DOHH2 (cell line): ENCODE measurements at regions not wholly inside any gene's neighbourhood (a gene's known extent, or its start where the extent isn't known, plus 50 kb on each side); places are given as distances from the start of the nearest gene placed in this dataset.

ENCODE experiments used
- H3F3A ChIP-seq: fragments of 200-600 bp; sonication (generic), shearing (Covaris generic); 2 replicates; pipeline ENCODE4 v1.6.0; 2016; ENCODE audit warnings: antibody characterized with exemption, mild to moderate bottlenecking; ENCODE audit not compliant: control insufficient read depth, insufficient read depth
- H3K27ac ChIP-seq: fragments of 200-600 bp; sonication (generic); 2 replicates; pipeline ENCODE4 v1.5.1; 2014; ENCODE audit warnings: low read depth, mild to moderate bottlenecking, low read length, moderate library complexity
- H3K27me3 ChIP-seq: fragments of 200-600 bp; sonication (generic); 2 replicates; pipeline ENCODE4 v1.6.1; 2014; ENCODE audit warnings: mild to moderate bottlenecking, low read length, mixed read lengths; ENCODE audit not compliant: control insufficient read depth
- H3K36me3 ChIP-seq: fragments of 200-600 bp; sonication (generic); 2 replicates; pipeline ENCODE4 v1.6.1; 2014; ENCODE audit warnings: mild to moderate bottlenecking, low read length, moderate library complexity, mixed read lengths; ENCODE audit not compliant: control insufficient read depth
- H3K4me1 ChIP-seq: fragments of 200-600 bp; sonication (generic); 2 replicates; pipeline ENCODE4 v1.6.1; 2014; ENCODE audit warnings: mild to moderate bottlenecking, low read length, mixed read lengths; ENCODE audit not compliant: control insufficient read depth
- H3K4me2 ChIP-seq: fragments of 200-600 bp; sonication (generic); 2 replicates; pipeline ENCODE4 v1.6.0; 2014; ENCODE audit warnings: mild to moderate bottlenecking, low read length, moderate library complexity
- H3K4me3 ChIP-seq: fragments of 200-600 bp; sonication (generic); 2 replicates; pipeline ENCODE4 v1.5.1; 2014; ENCODE audit warnings: mild to moderate bottlenecking, low read length, mixed read lengths
- H3K79me2 ChIP-seq: fragments of 200-600 bp; sonication (generic); 2 replicates; pipeline ENCODE4 v1.6.1; 2014; ENCODE audit warnings: mild to moderate bottlenecking, low read length, mixed read lengths; ENCODE audit not compliant: control insufficient read depth
- H3K9me2 ChIP-seq: fragments of 200-600 bp; sonication (generic); replicated peaks from 2 replicates; pipeline ENCODE4 v1.6.1; 2014; ENCODE audit warnings: mild to moderate bottlenecking, low read length, mixed read lengths; ENCODE audit not compliant: control insufficient read depth
- H3K9me3 ChIP-seq: fragments of 200-600 bp; sonication (generic); 2 replicates; pipeline ENCODE4 v1.6.1; 2014; ENCODE audit warnings: antibody characterized with exemption, low read length, mixed read lengths; ENCODE audit not compliant: control insufficient read depth, insufficient read depth
- H4K20me1 ChIP-seq: fragments of 200-600 bp; sonication (generic); 2 replicates; pipeline ENCODE4 v1.6.0; 2014; ENCODE audit warnings: low read depth, mild to moderate bottlenecking, antibody characterized with exemption, low read length, moderate library complexity; ENCODE audit not compliant: control insufficient read depth, insufficient read depth
- EZH2phosphoT487 ChIP-seq: fragments of 200-600 bp; sonication (generic); IDR thresholded peaks from 2 replicates; pipeline ENCODE4 v1.6.1; 2017; ENCODE audit warnings: borderline replicate concordance, mild to moderate bottlenecking, antibody characterized with exemption, low read length, moderate library complexity, mixed read lengths
- TF ChIP-seq, protein P1 (sequence below): fragments of 200-600 bp; sonication (generic); IDR thresholded peaks from one replicate; pipeline ENCODE4 v1.5.1; 2014; ENCODE audit warnings: antibody characterized with exemption, mild to moderate bottlenecking, low read depth, low read length; ENCODE audit not compliant: poor library complexity, severe bottlenecking

DNA sequence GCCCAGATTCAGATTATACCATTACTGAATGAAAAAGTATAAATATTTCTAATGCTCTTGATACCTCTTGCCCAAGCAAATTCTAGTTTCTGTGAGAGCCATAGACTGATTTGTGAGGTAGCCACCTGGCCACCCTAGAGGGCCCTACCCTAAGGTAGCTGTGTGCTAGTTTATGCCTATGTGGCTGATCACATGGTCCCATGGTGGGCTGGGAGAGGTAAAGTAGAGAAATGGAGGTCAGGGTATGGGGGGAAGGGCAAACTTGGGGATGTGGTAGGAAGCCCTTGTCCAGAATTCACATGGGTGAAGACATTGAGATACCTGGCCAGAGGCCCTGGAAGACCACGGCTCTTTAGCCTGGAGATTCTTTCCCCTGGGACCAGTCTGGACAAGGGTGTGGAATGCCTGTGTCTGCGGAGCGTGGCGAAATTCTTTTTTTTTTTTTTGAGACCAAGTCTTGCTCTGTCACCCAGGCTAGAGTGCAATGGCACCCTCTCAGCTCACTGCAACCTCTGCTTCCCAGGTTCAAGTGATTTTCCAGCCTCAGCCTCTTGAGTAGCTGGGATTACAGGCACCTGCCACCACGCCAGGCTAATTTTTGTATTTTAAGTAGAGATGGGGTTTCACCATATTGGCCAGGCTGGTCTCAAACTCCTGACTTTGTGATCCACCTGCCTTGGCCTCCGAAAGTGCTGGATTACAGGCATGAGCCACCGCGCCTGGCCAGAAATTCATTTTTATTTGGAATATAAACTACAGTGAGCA lies 639.4 kb downstream of the ACTR3B start:
- Histone ChIP-seq H4K20me1 (no peaks in the 10 kb centered on the region), H3K4me2 (no peak overlapping the region), H3K9me3 (peaks cover under 1% of the 10 kb centered on the region; the same call in 1 of the 2 replicates), H3K9me2 (no peaks in the 10 kb centered on the region), H3K4me3 (no peak overlapping the region), H3K27ac (no peak overlapping the region), H3K4me1 (no peaks in the 10 kb centered on the region), H3K36me3 (no peaks in the 10 kb centered on the region), H3F3A (no peaks in the 10 kb centered on the region), H3K79me2 (no peaks in the 10 kb centered on the region), H3K27me3 (no peaks in the 10 kb centered on the region)
- TF ChIP-seq, protein P1, sequence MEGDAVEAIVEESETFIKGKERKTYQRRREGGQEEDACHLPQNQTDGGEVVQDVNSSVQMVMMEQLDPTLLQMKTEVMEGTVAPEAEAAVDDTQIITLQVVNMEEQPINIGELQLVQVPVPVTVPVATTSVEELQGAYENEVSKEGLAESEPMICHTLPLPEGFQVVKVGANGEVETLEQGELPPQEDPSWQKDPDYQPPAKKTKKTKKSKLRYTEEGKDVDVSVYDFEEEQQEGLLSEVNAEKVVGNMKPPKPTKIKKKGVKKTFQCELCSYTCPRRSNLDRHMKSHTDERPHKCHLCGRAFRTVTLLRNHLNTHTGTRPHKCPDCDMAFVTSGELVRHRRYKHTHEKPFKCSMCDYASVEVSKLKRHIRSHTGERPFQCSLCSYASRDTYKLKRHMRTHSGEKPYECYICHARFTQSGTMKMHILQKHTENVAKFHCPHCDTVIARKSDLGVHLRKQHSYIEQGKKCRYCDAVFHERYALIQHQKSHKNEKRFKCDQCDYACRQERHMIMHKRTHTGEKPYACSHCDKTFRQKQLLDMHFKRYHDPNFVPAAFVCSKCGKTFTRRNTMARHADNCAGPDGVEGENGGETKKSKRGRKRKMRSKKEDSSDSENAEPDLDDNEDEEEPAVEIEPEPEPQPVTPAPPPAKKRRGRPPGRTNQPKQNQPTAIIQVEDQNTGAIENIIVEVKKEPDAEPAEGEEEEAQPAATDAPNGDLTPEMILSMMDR: no peak
- no peak for TF ChIP-seq EZH2phosphoT487

DNA sequence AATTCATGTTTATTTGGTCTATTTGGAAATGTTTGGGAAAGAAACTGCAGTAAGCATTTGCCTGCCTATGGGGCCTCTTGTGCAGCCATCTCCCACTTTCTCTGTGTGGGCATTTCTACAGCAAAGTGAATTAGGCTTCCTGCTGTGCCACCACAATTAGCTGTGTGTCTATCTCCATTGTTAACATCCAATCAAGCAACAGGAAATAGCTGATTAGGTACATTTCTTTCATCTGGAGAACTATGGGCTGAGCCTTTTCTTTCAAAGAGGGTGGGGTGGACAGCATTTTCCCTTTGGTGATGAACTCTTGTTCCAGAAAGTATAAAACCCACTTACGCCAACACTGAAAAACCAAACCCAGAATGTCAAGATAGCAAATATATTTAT lies 640.0 kb downstream of the ACTR3B start:
- Histone ChIP-seq H3K36me3 (no peaks in the 10 kb centered on the region), H3K4me1 (no peaks in the 10 kb centered on the region), H3K4me3 (no peak overlapping the region), H3K9me3 (no peaks in the 10 kb centered on the region), H3K9me2 (no peaks in the 10 kb centered on the region), H3F3A (no peaks in the 10 kb centered on the region), H3K79me2 (no peaks in the 10 kb centered on the region), H3K27ac (no peak overlapping the region), H3K4me2 (no peak overlapping the region), H4K20me1 (no peaks in the 10 kb centered on the region), H3K27me3 (no peaks in the 10 kb centered on the region)
- no peak for TF ChIP-seq EZH2phosphoT487
- TF ChIP-seq, protein P1: no peak

DNA sequence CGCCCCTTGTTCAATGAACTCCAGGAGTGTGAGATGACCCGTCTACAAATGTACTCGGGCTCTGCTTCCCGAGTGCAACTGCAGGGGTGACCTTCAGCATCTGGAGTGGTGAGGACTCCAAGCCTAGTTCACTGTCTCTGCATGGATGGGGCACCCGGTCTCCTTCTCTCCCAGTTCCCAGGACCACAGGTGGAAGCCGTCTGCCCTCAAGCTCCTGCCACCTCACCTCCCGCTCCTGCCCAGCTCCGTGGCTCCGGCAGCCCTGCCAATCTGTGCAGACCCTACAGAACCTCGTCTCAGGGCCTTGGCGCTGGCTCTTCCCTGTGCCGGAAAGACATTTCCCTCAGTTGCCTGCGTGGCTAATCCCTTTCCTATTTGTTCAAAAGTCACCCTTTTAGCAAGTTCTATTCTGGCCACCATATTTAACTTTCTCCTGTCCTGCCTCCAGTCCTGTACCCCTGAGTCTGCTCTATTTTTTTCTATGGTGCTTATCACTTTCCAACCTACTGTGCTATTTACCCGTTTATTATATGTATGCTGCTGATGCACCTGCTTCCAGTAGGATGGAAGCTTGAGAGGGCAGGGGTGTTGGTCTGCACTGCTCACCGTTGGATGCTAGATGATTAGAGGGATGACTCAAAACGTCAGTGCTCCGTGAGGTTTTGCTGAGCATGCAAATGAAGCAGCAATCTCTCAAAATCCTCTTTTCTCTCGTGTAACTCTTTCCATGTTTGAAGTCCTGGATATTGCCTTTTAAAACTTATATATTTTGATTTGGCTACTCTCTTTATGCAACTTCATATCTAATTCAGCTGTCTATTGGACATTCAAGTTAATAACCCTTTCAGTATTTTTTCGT lies 641.4 kb downstream of the ACTR3B start:
- Histone ChIP-seq H3K27ac (no peak overlapping the region), H3K9me2 (no peaks in the 10 kb centered on the region), H3K9me3 (no peaks in the 10 kb centered on the region), H3K4me2 (no peak overlapping the region), H3K79me2 (no peaks in the 10 kb centered on the region), H3K4me1 (no peaks in the 10 kb centered on the region), H3K4me3 (no peak overlapping the region), H3K36me3 (no peaks in the 10 kb centered on the region), H3F3A (no peaks in the 10 kb centered on the region), H4K20me1 (no peaks in the 10 kb centered on the region), H3K27me3 (no peaks in the 10 kb centered on the region)
- TF ChIP-seq, protein P1: no peak
- no peak for TF ChIP-seq EZH2phosphoT487
